ENCODE measurements at regions not wholly inside any gene's neighbourhood (a gene's known extent, or its start where the extent isn't known, plus 50 kb on each side); places are given as distances from the start of the nearest gene placed in this dataset.

DNA sequence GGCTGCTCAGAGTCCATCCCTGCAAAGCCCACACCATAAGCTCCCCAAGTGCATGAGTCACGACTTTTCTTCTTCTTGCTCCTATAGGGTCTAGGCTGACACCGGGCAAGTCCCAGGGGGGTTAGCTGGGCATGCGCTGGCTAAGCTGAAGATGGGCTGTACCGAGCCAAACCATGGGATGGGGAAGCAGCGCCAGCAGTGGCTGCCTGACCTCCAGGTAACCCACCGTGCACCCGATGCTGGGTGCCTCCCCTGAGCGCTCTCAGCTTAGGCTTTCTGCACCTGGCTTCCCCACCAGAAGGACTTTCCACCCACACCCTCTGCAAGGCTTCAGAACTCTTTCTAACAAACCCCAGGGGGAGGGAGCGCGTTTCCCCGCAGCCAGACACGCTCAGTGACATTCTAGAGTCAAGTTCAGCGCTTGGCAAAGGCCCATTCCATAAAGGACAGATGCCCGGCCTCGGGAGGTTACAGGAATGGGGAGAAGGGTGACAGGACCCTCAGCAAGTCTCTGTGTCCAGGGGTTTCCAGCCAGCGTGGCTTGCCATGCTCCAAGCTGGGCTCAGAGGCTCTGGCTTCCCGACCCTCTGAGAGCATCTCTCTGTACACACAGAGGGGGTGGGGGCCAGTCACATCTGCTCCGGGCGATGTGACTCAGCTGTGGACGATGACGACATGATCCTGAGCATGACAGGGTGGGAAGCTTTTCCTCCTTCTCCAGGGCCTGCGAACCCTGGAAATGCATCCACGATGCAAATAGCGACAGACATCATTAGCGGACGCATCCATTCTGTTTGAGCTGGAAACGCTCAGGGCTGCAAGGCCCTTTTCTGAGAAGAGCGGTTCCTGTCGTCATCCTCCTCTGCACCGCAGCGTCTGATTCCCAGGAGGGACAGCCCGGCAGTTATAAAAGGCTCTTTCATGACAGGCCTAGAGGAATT is 107.8 kb downstream of the SIK1 start:
- Histone ChIP-seq H3K4me1 (ENCODE audit: insufficient read depth, low read length) (no peaks in the 10 kb centered on the region), H3K4me3 (ENCODE audit: low read length) (no peak overlapping the region), H3K9ac (ENCODE audit: low read depth, low read length) (no peak overlapping the region), H3K9me3 (ENCODE audit: insufficient read depth, low read depth, low read length) (peaks cover 12% of the 10 kb centered on the region; the same call in 1 of the 2 replicates), H3K27me3 (ENCODE audit: insufficient read depth, low read length) (no peaks in the 10 kb centered on the region), H3K27ac (ENCODE audit: low read length) (no peak overlapping the region), H3K36me3 (ENCODE audit: insufficient read depth, low read depth, low read length) (no peaks in the 10 kb centered on the region)

DNA sequence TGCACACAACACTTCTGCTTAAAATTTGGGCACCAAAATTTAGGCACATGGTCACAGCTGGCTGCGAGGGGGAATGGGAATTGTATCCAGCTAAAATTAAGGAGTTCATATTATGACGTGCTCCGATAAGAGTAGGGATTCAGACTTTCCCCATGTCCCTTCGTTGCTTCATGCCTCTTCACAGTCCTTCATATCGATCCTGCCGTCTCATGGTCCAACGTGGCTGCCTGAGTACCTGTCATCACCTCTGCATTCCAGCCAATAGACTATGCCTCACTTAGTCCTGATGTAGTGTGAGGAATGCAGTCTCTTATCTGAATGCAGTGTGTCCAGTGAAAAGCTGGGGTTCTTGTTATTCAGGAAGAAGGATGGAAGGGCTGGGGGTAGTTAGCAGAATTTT is 108.6 kb downstream of the SIK1 start:
- Histone ChIP-seq H3K27ac (ENCODE audit: low read length) (no peak overlapping the region), H3K4me1 (ENCODE audit: insufficient read depth, low read length) (peaks cover 2% of the 10 kb centered on the region; the same call in 1 of the 2 replicates), H3K36me3 (ENCODE audit: insufficient read depth, low read depth, low read length) (no peaks in the 10 kb centered on the region), H3K27me3 (ENCODE audit: insufficient read depth, low read length) (no peaks in the 10 kb centered on the region), H3K4me3 (ENCODE audit: low read length) (no peak overlapping the region), H3K9ac (ENCODE audit: low read depth, low read length) (no peak overlapping the region), H3K9me3 (ENCODE audit: insufficient read depth, low read depth, low read length) (peaks cover 12% of the 10 kb centered on the region; the same call in 1 of the 2 replicates)

GRCh38 chr21:43317959-43318358 is 109.0 kb downstream of the SIK1 start:
- Histone ChIP-seq H3K4me3 (ENCODE audit: low read length) (no peak overlapping the region), H3K9me3 (ENCODE audit: insufficient read depth, low read depth, low read length) (peaks cover 12% of the 10 kb centered on the region; the same call in 1 of the 2 replicates), H3K9ac (ENCODE audit: low read depth, low read length) (no peak overlapping the region), H3K36me3 (ENCODE audit: insufficient read depth, low read depth, low read length) (no peaks in the 10 kb centered on the region), H3K27me3 (ENCODE audit: insufficient read depth, low read length) (no peaks in the 10 kb centered on the region), H3K27ac (ENCODE audit: low read length) (no peak overlapping the region), H3K4me1 (ENCODE audit: insufficient read depth, low read length) (peaks cover 5% of the 10 kb centered on the region; the same call in 1 of the 2 replicates)

GRCh38 chr21:43317254-43317748 is 109.6 kb downstream of the SIK1 start:
- Histone ChIP-seq H3K9ac (ENCODE audit: low read depth, low read length) (no peak overlapping the region), H3K4me3 (ENCODE audit: low read length) (no peak overlapping the region), H3K4me1 (ENCODE audit: insufficient read depth, low read length) (peaks cover 8% of the 10 kb centered on the region; the same call in 1 of the 2 replicates), H3K27me3 (ENCODE audit: insufficient read depth, low read length) (no peaks in the 10 kb centered on the region), H3K36me3 (ENCODE audit: insufficient read depth, low read depth, low read length) (no peaks in the 10 kb centered on the region), H3K27ac (ENCODE audit: low read length) (no peak overlapping the region), H3K9me3 (ENCODE audit: insufficient read depth, low read depth, low read length) (peaks cover 12% of the 10 kb centered on the region; the same call in 1 of the 2 replicates)

DNA sequence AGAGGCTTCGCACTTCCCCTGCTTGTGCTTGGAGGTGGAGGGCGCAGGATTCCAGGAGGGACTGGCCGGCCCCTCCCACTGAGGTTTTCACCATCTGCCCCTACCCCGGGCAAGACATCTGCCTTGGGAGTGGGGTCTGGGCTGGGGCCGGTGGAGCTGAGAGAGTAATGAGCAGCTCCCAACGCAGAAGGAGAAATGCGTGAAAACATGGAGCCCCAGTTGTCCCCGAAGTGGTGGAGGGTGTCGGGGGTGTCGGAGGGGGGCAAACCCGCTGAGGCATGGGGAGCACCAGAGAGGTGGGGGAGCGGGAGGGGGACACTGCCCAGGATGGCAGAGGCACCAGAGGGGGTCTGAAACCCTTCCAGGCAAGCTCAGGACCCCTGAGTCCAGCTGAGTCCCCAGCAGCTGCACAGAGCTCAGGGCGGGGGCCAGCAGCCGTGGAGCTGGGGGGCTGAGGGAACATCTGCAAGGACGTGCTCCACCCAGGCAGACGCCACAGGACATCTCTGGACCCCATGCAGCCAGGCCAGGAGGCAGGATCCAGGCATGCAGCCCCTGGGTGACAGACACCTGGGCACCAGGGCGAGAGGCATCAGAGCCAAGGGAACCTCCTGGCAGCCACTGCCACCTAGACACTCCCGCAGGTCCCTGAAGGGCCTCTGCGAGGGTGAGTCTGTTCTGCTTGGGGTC is 110.6 kb downstream of the SIK1 start:
- Histone ChIP-seq H3K9ac (ENCODE audit: low read depth, low read length) (no peak overlapping the region), H3K27me3 (ENCODE audit: insufficient read depth, low read length) (no peaks in the 10 kb centered on the region), H3K9me3 (ENCODE audit: insufficient read depth, low read depth, low read length) (peaks cover 12% of the 10 kb centered on the region; the same call in 1 of the 2 replicates), H3K36me3 (ENCODE audit: insufficient read depth, low read depth, low read length) (no peaks in the 10 kb centered on the region), H3K4me3 (ENCODE audit: low read length) (no peak overlapping the region), H3K27ac (ENCODE audit: low read length) (no peak overlapping the region), H3K4me1 (ENCODE audit: insufficient read depth, low read length) (peaks cover 17% of the 10 kb centered on the region)

DNA sequence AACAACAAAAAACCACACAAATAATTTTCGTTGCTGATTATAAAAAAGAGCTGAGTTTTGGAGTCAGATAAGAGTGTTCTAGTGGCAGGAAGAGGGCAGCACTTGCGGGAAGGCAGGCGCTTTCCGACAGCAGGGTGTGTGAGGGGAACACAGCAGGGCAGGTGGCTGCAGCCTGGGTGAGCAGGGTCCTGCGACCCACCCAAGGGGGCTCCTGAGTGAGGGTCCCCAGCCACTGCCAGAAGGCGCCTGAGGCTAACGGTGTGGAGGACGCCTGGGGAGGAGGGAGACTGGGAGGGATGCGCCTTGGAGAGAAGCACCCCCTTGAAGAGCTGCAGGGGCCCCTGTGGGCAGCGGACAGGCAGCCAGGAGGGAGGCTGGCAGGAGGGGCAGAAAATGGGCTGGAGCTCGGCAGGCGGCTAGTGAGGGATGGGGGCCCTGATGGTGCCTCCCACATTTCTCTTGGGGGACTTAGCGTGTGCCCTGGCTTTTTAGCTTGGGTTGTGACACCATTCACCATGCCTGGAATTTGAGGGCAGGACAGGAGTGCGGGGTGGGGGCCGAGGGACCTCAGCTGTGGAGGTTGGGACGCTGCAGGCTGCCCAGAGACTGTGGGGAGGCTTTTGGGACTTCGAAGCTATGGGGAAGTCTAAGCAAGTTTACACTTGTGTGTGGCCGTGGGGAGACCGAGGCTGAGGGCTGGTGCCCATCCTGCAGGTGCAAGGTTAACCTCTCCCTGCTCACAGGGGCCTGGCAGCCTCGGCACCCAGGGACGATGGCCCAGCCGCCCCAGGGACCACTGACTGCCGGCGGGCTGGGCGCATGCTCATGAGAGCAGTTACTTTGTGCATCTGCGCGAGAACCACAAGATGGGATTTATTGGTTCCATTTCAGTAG is 111.4 kb downstream of the SIK1 start:
- H3K27ac ChIP-seq (ENCODE audit: low read length): no peak overlapping the region
- H3K27me3 ChIP-seq (ENCODE audit: insufficient read depth, low read length): no peaks in the 10 kb centered on the region
- H3K9ac ChIP-seq (ENCODE audit: low read depth, low read length): no peak overlapping the region
- peaks cover 18% of the 10 kb centered on the region for H3K4me1 ChIP-seq (ENCODE audit: insufficient read depth, low read length)
- H3K36me3 ChIP-seq (ENCODE audit: insufficient read depth, low read depth, low read length): no peaks in the 10 kb centered on the region
- peaks cover 12% of the 10 kb centered on the region; the same call in 1 of the 2 replicates for H3K9me3 ChIP-seq (ENCODE audit: insufficient read depth, low read depth, low read length)
- no peak overlapping the region for H3K4me3 ChIP-seq (ENCODE audit: low read length)

GRCh38 chr21:43313939-43314405 is 113.0 kb downstream of the SIK1 start:
- Histone ChIP-seq H3K4me1 (ENCODE audit: insufficient read depth, low read length) (peaks cover 18% of the 10 kb centered on the region), H3K9me3 (ENCODE audit: insufficient read depth, low read depth, low read length) (peaks cover 12% of the 10 kb centered on the region; the same call in 1 of the 2 replicates), H3K27me3 (ENCODE audit: insufficient read depth, low read length) (no peaks in the 10 kb centered on the region), H3K4me3 (ENCODE audit: low read length) (no peak overlapping the region), H3K27ac (ENCODE audit: low read length) (no peak overlapping the region), H3K36me3 (ENCODE audit: insufficient read depth, low read depth, low read length) (no peaks in the 10 kb centered on the region), H3K9ac (ENCODE audit: low read depth, low read length) (no peak overlapping the region)

DNA sequence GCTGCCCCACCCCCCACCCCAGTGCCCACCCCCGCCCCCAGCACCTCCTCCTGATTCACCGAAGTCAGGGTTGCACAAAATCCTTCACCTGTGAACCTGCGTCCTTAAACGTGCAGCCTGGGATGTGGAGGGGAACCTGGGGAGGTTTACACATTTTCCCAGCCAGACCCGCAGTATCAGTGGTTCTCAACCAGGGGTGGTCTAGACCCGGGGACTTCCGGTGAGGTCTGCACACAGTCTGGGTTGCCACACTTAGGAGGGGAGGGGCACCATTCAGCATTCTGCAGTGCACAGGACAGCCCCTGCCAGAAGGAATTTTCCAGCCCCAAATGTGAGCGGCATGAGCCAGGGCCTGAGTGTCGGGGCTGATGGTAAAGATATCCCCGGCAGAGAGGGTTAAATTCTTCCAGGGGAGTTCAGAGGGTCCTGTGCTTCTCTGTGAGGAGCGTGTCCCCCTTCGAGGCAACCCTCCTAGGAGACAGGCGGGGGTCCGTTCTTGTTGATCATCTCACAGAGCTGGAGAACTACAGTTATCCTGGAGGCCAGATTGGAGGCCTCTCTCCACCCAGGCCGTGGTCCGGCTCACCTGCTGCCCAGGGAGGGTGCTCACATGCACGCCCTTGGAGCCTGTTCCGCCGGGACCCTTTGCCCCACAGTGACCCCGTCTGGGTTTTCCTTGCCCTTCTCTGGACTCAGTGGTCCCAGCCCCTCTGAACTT is 113.6 kb downstream of the SIK1 start:
- H3K9ac ChIP-seq (ENCODE audit: low read depth, low read length): no peak overlapping the region
- peaks cover 12% of the 10 kb centered on the region; the same call in 1 of the 2 replicates for H3K9me3 ChIP-seq (ENCODE audit: insufficient read depth, low read depth, low read length)
- peaks cover 18% of the 10 kb centered on the region for H3K4me1 ChIP-seq (ENCODE audit: insufficient read depth, low read length)
- H3K36me3 ChIP-seq (ENCODE audit: insufficient read depth, low read depth, low read length): no peaks in the 10 kb centered on the region
- H3K27me3 ChIP-seq (ENCODE audit: insufficient read depth, low read length): no peaks in the 10 kb centered on the region
- no peak overlapping the region for H3K27ac ChIP-seq (ENCODE audit: low read length)
- no peak overlapping the region for H3K4me3 ChIP-seq (ENCODE audit: low read length)

- H3K9me3 ChIP-seq (ENCODE audit: insufficient read depth, low read depth, low read length): peaks cover 6% of the 10 kb centered on the region; the same call in 1 of the 2 replicates
- H3K27ac ChIP-seq (ENCODE audit: low read length): no peak overlapping the region
- no peak overlapping the region; the same call in 1 of the 2 replicates for H3K4me3 ChIP-seq (ENCODE audit: low read length)
- no peak overlapping the region for H3K9ac ChIP-seq (ENCODE audit: low read depth, low read length)
- H3K27me3 ChIP-seq (ENCODE audit: insufficient read depth, low read length): no peaks in the 10 kb centered on the region
- no peaks in the 10 kb centered on the region for H3K36me3 ChIP-seq (ENCODE audit: insufficient read depth, low read depth, low read length)
- peaks cover 18% of the 10 kb centered on the region for H3K4me1 ChIP-seq (ENCODE audit: insufficient read depth, low read length)
Measured at GRCh38 chr21:43312751-43313169, 114.2 kb downstream of the SIK1 start.

GRCh38 chr21:43312011-43312410 is 114.9 kb downstream of the SIK1 start:
- Histone ChIP-seq H3K9ac (ENCODE audit: low read depth, low read length) (peak overlapping the region; percentile 42), H3K4me1 (ENCODE audit: insufficient read depth, low read length) (peaks cover 18% of the 10 kb centered on the region)

More at GRCh38 chr21:43312011-43312410, 114.9 kb downstream of the SIK1 start:
- Histone ChIP-seq H3K27me3 (ENCODE audit: insufficient read depth, low read length) (no peaks in the 10 kb centered on the region), H3K4me3 (ENCODE audit: low read length) (no peak overlapping the region), H3K27ac (ENCODE audit: low read length) (no peak overlapping the region), H3K9me3 (ENCODE audit: insufficient read depth, low read depth, low read length) (no peaks in the 10 kb centered on the region), H3K36me3 (ENCODE audit: insufficient read depth, low read depth, low read length) (no peaks in the 10 kb centered on the region)

All from iPS-20b (cell line).